ENCODE measurements at regions not wholly inside any gene's neighbourhood (a gene's known extent, or its start where the extent isn't known, plus 50 kb on each side); places are given as distances from the start of the nearest gene placed in this dataset.

DNA sequence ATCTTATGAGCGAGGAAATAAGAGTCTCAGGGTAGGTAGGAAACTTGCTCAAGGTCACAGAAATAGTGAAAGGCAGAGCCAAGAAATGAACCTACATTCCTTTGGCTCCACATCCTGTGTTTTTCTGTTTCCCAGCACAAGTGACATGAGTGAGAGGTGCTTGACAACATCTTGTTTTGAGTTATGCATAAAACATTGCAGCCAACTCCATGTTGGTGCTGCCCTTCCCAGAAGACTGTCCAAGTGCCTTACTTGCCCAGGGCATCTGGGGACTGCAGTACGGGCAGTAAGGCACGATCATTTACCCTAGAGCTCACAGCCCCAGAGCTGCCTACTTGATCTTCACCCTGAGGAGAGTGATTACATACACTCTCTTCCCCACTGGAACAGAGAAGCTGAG, 148.8 kb downstream of the NOC3L start:
- H3K27ac Mint-ChIP-seq = no peak overlapping the region
- intact Hi-C loops (cut with micrococcal nuclease) = no loop called here
- Histone ChIP-seq H3K27ac (ENCODE audit: low read depth, low read length) (no peak overlapping the region), H3K4me3 (ENCODE audit: low read length in 2 of 2) (no peak overlapping the region), H3K9me3 (ENCODE audit: control insufficient read depth in 1 of 2, low read length in 2 of 2) (no peaks in the 10 kb centered on the region), H3K4me1 (ENCODE audit: insufficient read depth, low read length) (no peaks in the 10 kb centered on the region), H3K36me3 (ENCODE audit: insufficient read depth, low read length) (no peaks in the 10 kb centered on the region), H3K27me3 (ENCODE audit: insufficient read depth, low read length) (no peaks in the 10 kb centered on the region)
- peaks cover 0 to 1% (median 0%) of the 10 kb centered on the region in 8 donors for H3K9me3 Mint-ChIP-seq
- no peak overlapping the region for H3K4me3 Mint-ChIP-seq
- ChIA-PET POLR2A (ENCODE audit: partially characterized antibody) (no interaction called here), CTCF (ENCODE audit: partially characterized antibody) (no interaction called here)
- no peaks in the 10 kb centered on the region for H3K36me3 Mint-ChIP-seq
- H3K4me1 Mint-ChIP-seq = no peaks in the 10 kb centered on the region
- no peak for DNase-seq
- H3K27me3 Mint-ChIP-seq = peaks cover 3 to 7% of the 10 kb centered on the region in 2 donors

DNA sequence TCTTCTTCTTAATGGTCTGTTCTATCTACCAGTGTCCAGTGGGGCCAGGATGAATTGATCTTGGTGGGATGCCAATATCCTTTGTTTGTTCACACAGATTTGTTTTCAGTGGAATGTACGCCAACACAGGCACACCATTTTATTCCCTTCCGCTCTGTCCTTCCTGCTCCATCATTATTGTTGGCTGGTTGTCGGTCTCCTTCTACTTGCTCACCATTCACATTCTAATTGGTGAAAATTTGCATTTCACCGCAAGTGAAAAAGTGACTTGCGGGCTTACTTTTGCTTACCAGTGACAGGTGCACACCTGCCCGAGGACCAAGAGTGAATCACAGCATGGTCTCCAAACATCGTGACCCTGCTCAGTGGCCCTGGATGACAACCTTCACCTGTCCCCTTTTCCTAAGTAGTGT, 148.3 kb downstream of the NOC3L start:
- Mint-ChIP-seq H3K9me3 (peaks cover 0 to 1% (median 0%) of the 10 kb centered on the region in 8 donors), H3K4me3 (no peak overlapping the region), H3K27me3 (peaks cover 3 to 7% of the 10 kb centered on the region in 2 donors), H3K4me1 (no peaks in the 10 kb centered on the region), H3K36me3 (no peaks in the 10 kb centered on the region), H3K27ac (no peak overlapping the region)
- no peaks in the 10 kb centered on the region for H3K9me3 ChIP-seq (ENCODE audit: control insufficient read depth in 1 of 2, low read length in 2 of 2)
- CTCF ChIA-PET (ENCODE audit: partially characterized antibody) = no interaction called here
- H3K36me3 ChIP-seq (ENCODE audit: insufficient read depth, low read length) = no peaks in the 10 kb centered on the region
- H3K4me1 ChIP-seq (ENCODE audit: insufficient read depth, low read length) = no peaks in the 10 kb centered on the region
- no peaks in the 10 kb centered on the region for H3K27me3 ChIP-seq (ENCODE audit: insufficient read depth, low read length)
- POLR2A ChIA-PET (ENCODE audit: partially characterized antibody) = no interaction called here
- DNase-seq = no peak
- no peak overlapping the region for H3K4me3 ChIP-seq (ENCODE audit: low read length in 2 of 2)
- H3K27ac ChIP-seq (ENCODE audit: low read depth, low read length) = no peak overlapping the region
- intact Hi-C loops (cut with micrococcal nuclease) = no loop called here

DNA sequence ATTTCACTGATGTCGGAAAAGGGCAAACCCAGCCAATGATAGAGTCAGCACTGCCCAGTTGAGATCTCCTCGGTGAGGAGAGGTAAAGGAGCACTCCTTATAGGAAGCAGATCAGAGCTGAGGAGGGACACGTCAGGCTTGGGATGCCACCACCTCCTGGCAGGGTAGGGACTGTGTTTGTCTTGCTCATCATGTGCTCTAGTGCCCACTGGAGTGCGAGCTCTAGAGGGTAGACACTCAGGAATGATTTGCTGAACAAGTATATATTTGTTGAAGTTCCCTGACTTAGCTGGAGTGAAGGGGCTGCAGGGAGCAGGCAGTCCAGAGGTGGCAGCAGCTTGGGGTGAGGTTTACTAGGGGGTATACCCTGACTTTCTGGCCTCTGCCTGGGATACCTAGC, 146.5 kb downstream of the NOC3L start:
- no peaks in the 10 kb centered on the region for H3K27me3 ChIP-seq (ENCODE audit: insufficient read depth, low read length)
- POLR2A ChIA-PET (ENCODE audit: partially characterized antibody) = no interaction called here

DNA sequence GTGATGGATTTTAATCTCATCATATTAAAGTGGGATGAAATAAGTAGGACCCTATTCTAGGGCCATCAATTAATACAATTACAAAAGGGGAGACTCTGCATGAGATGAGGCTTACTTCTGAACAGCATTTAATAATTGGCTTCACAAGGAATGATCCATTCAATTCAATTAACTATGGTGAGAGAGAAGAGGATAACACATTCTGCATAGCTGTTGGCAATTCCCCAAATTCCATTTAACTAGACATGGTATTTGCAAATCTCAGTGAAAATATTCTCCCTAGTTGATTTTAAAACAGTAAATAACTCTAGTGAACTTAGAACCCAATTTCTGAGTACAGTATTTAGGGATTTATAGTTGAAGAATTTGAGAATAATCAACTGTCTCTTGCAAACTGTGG, 145.3 kb downstream of the NOC3L start:
- Histone ChIP-seq H3K9me3 (ENCODE audit: control insufficient read depth in 1 of 2, low read length in 2 of 2) (no peaks in the 10 kb centered on the region), H3K27me3 (ENCODE audit: insufficient read depth, low read length) (no peaks in the 10 kb centered on the region), H3K27ac (ENCODE audit: low read depth, low read length) (no peak overlapping the region), H3K4me1 (ENCODE audit: insufficient read depth, low read length) (no peaks in the 10 kb centered on the region), H3K36me3 (ENCODE audit: insufficient read depth, low read length) (no peaks in the 10 kb centered on the region), H3K4me3 (ENCODE audit: low read length in 2 of 2) (no peak overlapping the region)
- ChIA-PET CTCF (ENCODE audit: partially characterized antibody) (no interaction called here), POLR2A (ENCODE audit: partially characterized antibody) (no interaction called here)
- no peak overlapping the region for H3K27ac Mint-ChIP-seq
- no peaks in the 10 kb centered on the region for H3K36me3 Mint-ChIP-seq
- intact Hi-C loops (cut with micrococcal nuclease) = no loop called here
- H3K27me3 Mint-ChIP-seq = peaks cover 0 to 7% of the 10 kb centered on the region in 2 donors
- peaks cover 0 to 1% (median 0%) of the 10 kb centered on the region in 8 donors for H3K9me3 Mint-ChIP-seq
- DNase-seq = no peak
- no peak overlapping the region for H3K4me3 Mint-ChIP-seq
- no peaks in the 10 kb centered on the region for H3K4me1 Mint-ChIP-seq

More for the DNA sequence above, 146.5 kb downstream of the NOC3L start:
- no peak for DNase-seq
- Mint-ChIP-seq H3K9me3 (peaks cover 0 to 1% (median 0%) of the 10 kb centered on the region in 8 donors), H3K4me1 (no peaks in the 10 kb centered on the region), H3K36me3 (no peaks in the 10 kb centered on the region), H3K27me3 (peaks cover 0 to 7% of the 10 kb centered on the region in 2 donors), H3K27ac (no peak overlapping the region), H3K4me3 (no peak overlapping the region)
- H3K9me3 ChIP-seq (ENCODE audit: control insufficient read depth in 1 of 2, low read length in 2 of 2) = no peaks in the 10 kb centered on the region
- CTCF ChIA-PET (ENCODE audit: partially characterized antibody) = no interaction called here
- H3K4me1 ChIP-seq (ENCODE audit: insufficient read depth, low read length) = no peaks in the 10 kb centered on the region
- H3K27ac ChIP-seq (ENCODE audit: low read depth, low read length) = no peak overlapping the region
- no peak overlapping the region for H3K4me3 ChIP-seq (ENCODE audit: low read length in 2 of 2)
- intact Hi-C loops (cut with micrococcal nuclease) = no loop called here
- H3K36me3 ChIP-seq (ENCODE audit: insufficient read depth, low read length) = no peaks in the 10 kb centered on the region

DNA sequence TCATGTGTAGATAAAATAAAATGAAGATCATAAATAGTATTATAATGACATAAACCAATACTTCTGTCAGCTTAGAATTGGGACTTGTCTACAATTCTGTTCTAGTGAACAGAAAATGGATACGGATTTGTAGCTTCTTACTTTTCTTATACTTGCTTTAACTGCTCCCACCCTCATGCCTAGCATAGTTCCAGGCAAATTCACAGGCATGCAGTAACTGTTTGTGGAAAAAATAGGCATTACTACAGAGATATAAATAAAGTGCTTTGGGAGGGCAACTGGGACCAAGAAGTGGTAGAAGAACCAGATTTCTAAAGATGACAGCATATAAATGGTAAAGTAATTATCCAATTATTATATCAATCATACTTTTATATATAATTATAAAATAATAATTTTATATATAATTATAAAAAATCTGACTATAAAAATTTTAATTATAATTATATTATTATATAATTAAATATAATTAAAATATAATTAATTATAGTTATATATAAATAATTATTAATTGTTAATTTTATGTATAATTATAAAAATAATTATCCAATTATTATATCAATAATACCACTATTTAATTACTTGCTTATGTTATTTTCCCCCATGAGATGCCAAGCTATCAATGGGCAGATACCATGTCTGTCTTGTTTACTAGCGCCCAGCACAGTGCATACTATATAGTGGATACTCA, 144.1 kb downstream of the NOC3L start:
- H3K4me3 ChIP-seq (ENCODE audit: low read length in 2 of 2) = no peak overlapping the region
- H3K4me1 ChIP-seq (ENCODE audit: insufficient read depth, low read length) = no peaks in the 10 kb centered on the region
- no peaks in the 10 kb centered on the region for H3K9me3 ChIP-seq (ENCODE audit: control insufficient read depth in 1 of 2, low read length in 2 of 2)
- no peak overlapping the region for H3K4me3 Mint-ChIP-seq
- H3K27me3 Mint-ChIP-seq = peaks cover 0 to 4% of the 10 kb centered on the region in 2 donors
- no peak overlapping the region for H3K27ac ChIP-seq (ENCODE audit: low read depth, low read length)
- no peaks in the 10 kb centered on the region for H3K36me3 ChIP-seq (ENCODE audit: insufficient read depth, low read length)
- no peaks in the 10 kb centered on the region for H3K27me3 ChIP-seq (ENCODE audit: insufficient read depth, low read length)
- H3K27ac Mint-ChIP-seq = no peak overlapping the region
- POLR2A ChIA-PET (ENCODE audit: partially characterized antibody) = no interaction called here
- no peak for DNase-seq
- H3K9me3 Mint-ChIP-seq = peaks cover 0 to 1% (median 0%) of the 10 kb centered on the region in 8 donors
- H3K4me1 Mint-ChIP-seq = no peaks in the 10 kb centered on the region
- H3K36me3 Mint-ChIP-seq = no peaks in the 10 kb centered on the region
- intact Hi-C loops (cut with micrococcal nuclease) = no loop called here
- CTCF ChIA-PET (ENCODE audit: partially characterized antibody) = no interaction called here

DNA sequence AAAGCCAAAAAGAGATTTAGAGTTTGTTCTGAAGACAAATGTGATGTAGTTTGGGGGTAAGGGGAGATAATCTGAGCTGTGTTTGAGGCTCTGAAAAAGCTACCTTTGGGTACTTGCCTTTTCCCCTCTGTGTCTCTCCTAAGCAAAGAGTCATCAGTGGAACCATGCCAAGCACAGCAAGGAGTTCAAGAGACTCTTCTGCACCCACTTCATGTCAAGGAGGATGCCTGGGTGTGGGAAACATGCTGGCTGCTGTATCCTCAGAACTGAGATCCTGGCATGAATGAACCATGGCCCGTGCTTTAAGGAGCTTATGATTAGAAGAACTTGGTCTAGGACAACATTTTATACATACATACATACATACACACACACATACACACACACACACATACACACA, 142.9 kb downstream of the NOC3L start:
- POLR2A ChIA-PET (ENCODE audit: partially characterized antibody) = no interaction called here
- H3K9me3 Mint-ChIP-seq = peaks cover 0 to 1% (median 0%) of the 10 kb centered on the region in 8 donors
- no peaks in the 10 kb centered on the region for H3K36me3 Mint-ChIP-seq
- intact Hi-C loops (cut with micrococcal nuclease) = no loop called here
- no peak for DNase-seq
- H3K27ac Mint-ChIP-seq = no peak overlapping the region
- Histone ChIP-seq H3K4me3 (ENCODE audit: low read length in 2 of 2) (no peak overlapping the region), H3K36me3 (ENCODE audit: insufficient read depth, low read length) (no peaks in the 10 kb centered on the region), H3K9me3 (ENCODE audit: control insufficient read depth in 1 of 2, low read length in 2 of 2) (no peaks in the 10 kb centered on the region), H3K27me3 (ENCODE audit: insufficient read depth, low read length) (no peaks in the 10 kb centered on the region), H3K4me1 (ENCODE audit: insufficient read depth, low read length) (no peaks in the 10 kb centered on the region), H3K27ac (ENCODE audit: low read depth, low read length) (no peak overlapping the region)
- H3K27me3 Mint-ChIP-seq = peaks cover 0 to 3% of the 10 kb centered on the region in 2 donors
- CTCF ChIA-PET (ENCODE audit: partially characterized antibody) = no interaction called here
- no peak overlapping the region for H3K4me3 Mint-ChIP-seq
- no peaks in the 10 kb centered on the region for H3K4me1 Mint-ChIP-seq

DNA sequence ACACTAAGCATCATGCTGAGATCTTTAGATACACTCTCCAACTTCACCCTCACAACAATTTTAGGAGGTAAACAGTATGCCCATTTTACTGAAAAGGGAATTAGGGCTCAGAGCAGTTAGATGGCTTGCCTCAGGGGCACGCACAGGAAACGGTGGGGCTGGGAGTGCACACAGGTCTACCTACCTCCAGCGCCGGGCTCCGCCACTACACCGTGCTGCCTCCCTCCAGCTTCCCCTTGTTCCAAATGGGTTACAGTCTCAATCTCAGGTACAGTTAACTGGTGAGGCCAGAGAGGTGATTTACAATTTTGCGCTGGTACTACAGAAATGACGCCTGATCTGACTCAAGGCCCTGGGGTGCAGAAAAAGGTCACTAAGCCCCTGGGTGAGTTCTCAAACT, 142.0 kb downstream of the NOC3L start:
- Mint-ChIP-seq H3K4me1 (no peaks in the 10 kb centered on the region), H3K27me3 (peaks cover 0 to 2% of the 10 kb centered on the region in 2 donors), H3K9me3 (no peaks in the 10 kb centered on the region), H3K36me3 (no peaks in the 10 kb centered on the region), H3K27ac (no peak overlapping the region), H3K4me3 (no peak overlapping the region)
- Histone ChIP-seq H3K4me1 (ENCODE audit: insufficient read depth, low read length) (no peaks in the 10 kb centered on the region), H3K4me3 (ENCODE audit: low read length in 2 of 2) (no peak overlapping the region), H3K36me3 (ENCODE audit: insufficient read depth, low read length) (no peaks in the 10 kb centered on the region), H3K27ac (ENCODE audit: low read depth, low read length) (no peak overlapping the region), H3K9me3 (ENCODE audit: control insufficient read depth in 1 of 2, low read length in 2 of 2) (no peaks in the 10 kb centered on the region), H3K27me3 (ENCODE audit: insufficient read depth, low read length) (peaks cover under 1% of the 10 kb centered on the region)
- intact Hi-C loops (cut with micrococcal nuclease) = no loop called here
- CTCF ChIA-PET (ENCODE audit: partially characterized antibody) = no interaction called here
- DNase-seq = no peak
- POLR2A ChIA-PET (ENCODE audit: partially characterized antibody) = no interaction called here

Data from CD4-positive, alpha-beta memory T cell (primary cell).